Tibial artery (tissue), 4 donors: ENCODE measurements at regions not wholly inside any gene's neighbourhood (a gene's known extent, or its start where the extent isn't known, plus 50 kb on each side); places are given as distances from the start of the nearest gene placed in this dataset.

Experiments used
- DNase-seq, 2 donors: peaks; one replicate each; pipeline ENCODE4 v3.0.0-alpha.2; 2019
- H3K27ac ChIP-seq, 2 donors: fragments of 200-600 bp; sonication (generic) in 1 of 2; 1 replicate in 1 of 2; 2 replicates in 1 of 2; pipeline ENCODE4 v1.5.1; 2018 to 2019; ENCODE audit warnings: mild to moderate bottlenecking in 1 of 2
- H3K27me3 ChIP-seq, 2 donors: fragments of 200-600 bp; sonication (generic) in 1 of 2; one replicate each; pipeline versions ENCODE4 v1.5.1 to v1.6.0; 2016 to 2019
- H3K36me3 ChIP-seq, 3 donors: fragments of 200-600 bp; sonication (generic) in 2 of 3; one replicate each; pipeline ENCODE4 v1.5.1; 2016 to 2019; ENCODE audit warnings: mild to moderate bottlenecking in 2 of 3
- H3K4me1 ChIP-seq, 4 donors: fragments of 200-600 bp; sonication (generic) in 2 of 4; 1 replicate in 3 of 4; 2 replicates in 1 of 4; pipeline ENCODE4 v1.5.1; 2016 to 2019
- H3K4me3 ChIP-seq, 2 donors: fragments of 200-600 bp; sonication (generic) in 1 of 2; 1 replicate in 1 of 2; 2 replicates in 1 of 2; pipeline ENCODE4 v1.5.1; 2018 to 2019; ENCODE audit warnings: mild to moderate bottlenecking in 2 of 2
- H3K9me3 ChIP-seq, 3 donors: fragments of 200-600 bp; sonication (generic) in 1 of 3; one replicate each; pipeline ENCODE4 v1.5.1; 2016 to 2019
- CTCF ChIP-seq, 2 experiments: fragments of 200-600 bp in 1 of 2; fragments of 450-650 bp in 1 of 2; IDR thresholded peaks; one replicate each; pipeline ENCODE4 v1.5.1; 2017 to 2019; ENCODE audit warnings: antibody characterized with exemption in 2 of 2, mild to moderate bottlenecking in 1 of 2, moderate library complexity in 1 of 2
- intact Hi-C: fragments of 100-400 bp; cut with DNase I; formaldehyde crosslinking; loops from one replicate; pipeline ENCODE4 v1.15.0; 2023; ENCODE audit warnings: low total_unique reads

- Histone ChIP-seq H3K4me3 (no peak overlapping the region), H3K27me3 (peaks cover 0 to 21% of the 10 kb centered on the region in 2 donors), H3K27ac (no peak overlapping the region), H3K9me3 (no peaks in the 10 kb centered on the region), H3K36me3 (no peaks in the 10 kb centered on the region), H3K4me1 (no peaks in the 10 kb centered on the region)
- intact Hi-C loops, result no loop called here
- TF ChIP-seq CTCF (IDR thresholded peaks at IDR 0.05), result no peak
- no peak for DNase-seq
Measured at GRCh38 chr22:22359465-22359864, 114.9 kb downstream of the VPREB1 start.

- peaks cover 0 to 21% of the 10 kb centered on the region in 2 donors for H3K27me3 ChIP-seq
- no peak for DNase-seq
- intact Hi-C loops, result no loop called here
Measured at GRCh38 chr22:22360014-22360413, 115.4 kb downstream of the VPREB1 start.

DNA sequence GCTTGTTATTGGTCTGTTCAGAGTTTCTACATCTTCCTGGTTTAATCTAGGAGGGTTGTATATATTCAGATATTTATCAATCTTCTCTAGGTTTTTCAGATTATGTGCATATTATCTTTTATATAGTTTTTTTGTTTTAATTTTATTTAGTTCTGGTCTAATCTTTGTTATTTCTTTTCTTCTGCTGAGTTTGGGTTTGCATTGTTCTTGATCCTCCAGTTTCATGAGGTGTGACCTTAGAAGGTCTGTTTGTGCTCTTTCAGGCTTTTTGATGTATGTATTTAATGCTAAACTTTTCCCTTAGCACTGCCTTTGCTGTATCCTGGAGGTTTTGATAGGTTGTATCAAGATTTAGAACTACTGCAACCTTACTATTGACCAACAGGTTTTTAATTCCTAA lies 117.7 kb downstream of the VPREB1 start:
- Histone ChIP-seq H3K4me3 (no peak overlapping the region), H3K27ac (no peak overlapping the region), H3K36me3 (no peaks in the 10 kb centered on the region), H3K4me1 (no peaks in the 10 kb centered on the region), H3K27me3 (peaks cover 0 to 11% of the 10 kb centered on the region in 2 donors), H3K9me3 (no peaks in the 10 kb centered on the region)
- intact Hi-C loops, result no loop called here
- no peak for TF ChIP-seq CTCF (IDR thresholded peaks at IDR 0.05)
- no peak for DNase-seq

More at GRCh38 chr22:22360014-22360413, 115.4 kb downstream of the VPREB1 start:
- Histone ChIP-seq H3K9me3 (no peaks in the 10 kb centered on the region), H3K4me1 (no peaks in the 10 kb centered on the region), H3K27ac (no peak overlapping the region), H3K36me3 (no peaks in the 10 kb centered on the region), H3K4me3 (no peak overlapping the region)
- TF ChIP-seq CTCF (IDR thresholded peaks at IDR 0.05), result no peak

DNA sequence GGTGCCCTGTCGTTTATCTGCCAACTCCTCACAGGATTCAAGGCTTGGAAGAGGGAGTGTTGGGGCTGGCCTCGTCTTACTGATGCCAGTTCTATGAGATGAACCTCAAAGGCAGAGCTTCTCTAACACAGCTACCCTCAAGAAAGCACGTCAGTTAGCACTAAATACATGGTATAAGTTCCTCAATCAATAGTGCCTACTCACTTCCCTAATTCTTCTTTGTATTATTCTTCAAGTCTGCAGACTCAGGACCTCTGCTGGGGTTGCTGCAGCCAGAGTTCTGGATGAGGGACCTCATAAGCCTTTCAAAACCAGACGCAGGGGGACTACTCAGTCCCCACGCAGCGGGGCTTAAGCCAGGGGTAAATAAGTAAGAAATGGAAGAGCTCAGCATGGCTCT lies 118.3 kb downstream of the VPREB1 start:
- H3K4me1 ChIP-seq, result no peaks in the 10 kb centered on the region
- DNase-seq, result no peak
- H3K27me3 ChIP-seq, result peaks cover 0 to 8% of the 10 kb centered on the region in 2 donors
- H3K4me3 ChIP-seq, result no peak overlapping the region
- H3K36me3 ChIP-seq, result no peaks in the 10 kb centered on the region
- no peaks in the 10 kb centered on the region for H3K9me3 ChIP-seq
- H3K27ac ChIP-seq, result no peak overlapping the region
- no peak for TF ChIP-seq CTCF (IDR thresholded peaks at IDR 0.05)
- intact Hi-C loops, result no loop called here

GRCh38 chr22:22364207-22364606 lies 119.6 kb downstream of the VPREB1 start:
- intact Hi-C loops, result no loop called here

More at GRCh38 chr22:22364207-22364606, 119.6 kb downstream of the VPREB1 start:
- Histone ChIP-seq H3K27me3 (peaks cover 0 to 8% of the 10 kb centered on the region in 2 donors), H3K4me3 (no peak overlapping the region), H3K4me1 (no peaks in the 10 kb centered on the region), H3K36me3 (no peaks in the 10 kb centered on the region), H3K27ac (no peak overlapping the region), H3K9me3 (no peaks in the 10 kb centered on the region)
- no peak for DNase-seq
- no peak for TF ChIP-seq CTCF (IDR thresholded peaks at IDR 0.05)
